GM10266 (cell line): ENCODE measurements at regions not wholly inside any gene's neighbourhood (a gene's known extent, or its start where the extent isn't known, plus 50 kb on each side); places are given as distances from the start of the nearest gene placed in this dataset.

Experiments used
- DNase-seq: peaks from one replicate; pipeline ENCODE4 v3.0.0; 2012; ENCODE audit errors: extremely low spot score
- CTCF ChIP-seq: IDR thresholded peaks from 2 replicates; pipeline ENCODE4 v1.5.1; 2012; ENCODE audit warnings: mild to moderate bottlenecking, low read depth; ENCODE audit not compliant: control insufficient read depth, insufficient read depth; ENCODE audit errors: missing control alignments

- no peak for DNase-seq
- TF ChIP-seq CTCF, result no peak
Observed at GRCh38 chr4:122227202-122227601, 75.1 kb downstream of the BLTP1 start.

- no peak for DNase-seq
- no peak for TF ChIP-seq CTCF
Observed at GRCh38 chr4:122229857-122230256, 77.7 kb downstream of the BLTP1 start.

GRCh38 chr4:122232633-122233032 lies 80.5 kb downstream of the BLTP1 start:
- DNase-seq, result no peak
- TF ChIP-seq CTCF, result no peak

- no peak for TF ChIP-seq CTCF
- no peak for DNase-seq
Observed at GRCh38 chr4:122234686-122235085, 82.6 kb downstream of the BLTP1 start.

GRCh38 chr4:122243785-122244184 lies 91.7 kb downstream of the BLTP1 start:
- no peak for TF ChIP-seq CTCF
- DNase-seq, result no peak

- no peak for DNase-seq
- TF ChIP-seq CTCF, result no peak
Observed at GRCh38 chr4:122244764-122245163, 92.6 kb downstream of the BLTP1 start.

GRCh38 chr4:122246551-122246950 lies 94.4 kb downstream of the BLTP1 start:
- no peak for TF ChIP-seq CTCF

More at GRCh38 chr4:122246551-122246950, 94.4 kb downstream of the BLTP1 start:
- no peak for DNase-seq
